GM06990 (cell line): ENCODE measurements at regions not wholly inside any gene's neighbourhood (a gene's known extent, or its start where the extent isn't known, plus 50 kb on each side); places are given as distances from the start of the nearest gene placed in this dataset.

Source experiments
- DNase-seq: peaks from one replicate; pipeline ENCODE4 v3.0.0-alpha.2; 2011; ENCODE audit not compliant: insufficient read length; ENCODE audit errors: extremely low read depth
- H3K27me3 ChIP-seq: replicated peaks from 2 replicates; pipeline ENCODE4 v1.6.0; 2011; ENCODE audit warnings: low read length; ENCODE audit not compliant: control insufficient read depth, insufficient read depth
- H3K36me3 ChIP-seq: 2 replicates; pipeline ENCODE4 v1.5.1; 2011; ENCODE audit warnings: low read length; ENCODE audit not compliant: control insufficient read depth, insufficient read depth
- H3K4me3 ChIP-seq: replicated peaks from 2 replicates; pipeline ENCODE4 v1.5.1; 2011; ENCODE audit warnings: low read depth, mild to moderate bottlenecking, control low read depth, low read length
- CTCF ChIP-seq: IDR thresholded peaks from 2 replicates; pipeline ENCODE4 v1.5.1; 2011; ENCODE audit warnings: low read length, control low read depth, mild to moderate bottlenecking, inconsistent platforms; ENCODE audit not compliant: insufficient read depth, poor library complexity, severe bottlenecking

GRCh38 chrX:38881066-38881465 is 79.8 kb downstream of the MID1IP1 start:
- H3K36me3 ChIP-seq, result no peaks in the 10 kb centered on the region
- H3K4me3 ChIP-seq, result no peak overlapping the region
- TF ChIP-seq CTCF, result no peak
- no peak for DNase-seq
- no peaks in the 10 kb centered on the region for H3K27me3 ChIP-seq

GRCh38 chrX:38881727-38882126 is 80.5 kb downstream of the MID1IP1 start:
- Histone ChIP-seq H3K27me3 (no peaks in the 10 kb centered on the region), H3K4me3 (no peak overlapping the region), H3K36me3 (no peaks in the 10 kb centered on the region)
- peak; percentile 14 for DNase-seq
- TF ChIP-seq CTCF, result no peak

DNA sequence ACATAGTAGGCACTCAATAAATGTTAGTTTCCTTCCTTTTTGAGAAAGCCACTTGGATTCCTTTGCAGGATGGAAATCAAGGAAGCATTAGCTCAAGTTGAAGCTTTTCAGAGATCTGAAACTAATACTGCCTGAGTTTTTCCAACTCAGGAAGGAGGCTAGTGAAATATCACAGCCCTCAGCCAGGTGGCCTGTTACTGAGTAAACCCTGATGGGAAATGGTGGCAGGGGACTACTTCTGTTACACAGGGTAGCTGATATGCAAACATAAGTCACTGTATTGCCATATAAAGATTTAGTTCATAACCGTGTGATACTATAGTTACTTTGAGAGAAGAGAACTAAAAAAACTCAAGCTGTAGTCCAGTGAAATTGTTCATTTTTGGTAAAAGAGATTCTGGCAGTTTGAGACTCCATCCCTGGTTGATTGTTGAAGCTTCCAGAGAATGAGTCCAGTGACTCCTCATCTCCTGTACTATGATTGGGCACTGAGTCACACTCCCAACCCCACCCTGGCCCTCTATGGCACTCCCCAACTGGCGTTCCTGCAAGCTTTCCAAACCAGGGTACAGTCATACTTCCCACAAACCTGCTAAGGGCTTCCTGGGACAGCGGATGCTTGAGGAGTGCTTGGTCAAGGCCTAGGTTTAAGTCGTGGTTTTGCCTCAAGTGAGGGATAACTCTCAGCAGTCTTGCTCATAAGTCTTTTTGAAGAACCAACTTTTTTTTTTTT is 81.8 kb downstream of the MID1IP1 start:
- no peaks in the 10 kb centered on the region for H3K36me3 ChIP-seq
- no peak for DNase-seq
- no peaks in the 10 kb centered on the region for H3K27me3 ChIP-seq
- H3K4me3 ChIP-seq, result no peak overlapping the region
- TF ChIP-seq CTCF, result no peak

- Histone ChIP-seq H3K4me3 (no peak overlapping the region), H3K27me3 (no peaks in the 10 kb centered on the region), H3K36me3 (no peaks in the 10 kb centered on the region)
- TF ChIP-seq CTCF, result no peak
- no peak for DNase-seq
These were observed 84.9 kb downstream of the MID1IP1 start for GRCh38 chrX:38886112-38886511.

GRCh38 chrX:38887222-38887621 is 86.0 kb downstream of the MID1IP1 start:
- no peaks in the 10 kb centered on the region for H3K36me3 ChIP-seq
- no peak for TF ChIP-seq CTCF
- H3K27me3 ChIP-seq, result no peaks in the 10 kb centered on the region
- H3K4me3 ChIP-seq, result no peak overlapping the region
- no peak for DNase-seq

GRCh38 chrX:38890326-38890725 is 89.1 kb downstream of the MID1IP1 start:
- H3K4me3 ChIP-seq, result no peak overlapping the region
- DNase-seq, result no peak
- no peaks in the 10 kb centered on the region for H3K36me3 ChIP-seq
- H3K27me3 ChIP-seq, result no peaks in the 10 kb centered on the region
- TF ChIP-seq CTCF, result no peak
